Vagina (tissue), 2 donors: ENCODE measurements at regions not wholly inside any gene's neighbourhood (a gene's known extent, or its start where the extent isn't known, plus 50 kb on each side); places are given as distances from the start of the nearest gene placed in this dataset.
"Not testable (repeated sequence)": the region's sequence is repeated elsewhere in the genome, so short reads cannot be mapped to it uniquely, and the experiment has no call there.

Experiments used
- CTCF ChIP-seq, 3 experiments: fragments of 450-650 bp in 2 of 3; fragments of 200-600 bp in 1 of 3; sonication (generic) in 1 of 3; IDR thresholded peaks; one replicate each; pipeline ENCODE4 v1.5.1; 2017 to 2019; ENCODE audit warnings: antibody characterized with exemption in 3 of 3, mild to moderate bottlenecking in 2 of 3, moderate library complexity in 2 of 3
- POLR2A ChIP-seq, 2 donors: fragments of 450-650 bp; IDR thresholded peaks; one replicate each; pipeline ENCODE4 v1.6.1; 2017; ENCODE audit warnings: antibody characterized with exemption in 2 of 2, mild to moderate bottlenecking in 2 of 2, moderate library complexity in 2 of 2

- TF ChIP-seq POLR2A, CTCF (IDR thresholded peaks at IDR 0.05): not testable (repeated sequence)
Observed at GRCh38 chrX:3911012-3911411, 197.6 kb upstream of the PRKX start.
